NCI-H226 (cell line): ENCODE measurements at regions not wholly inside any gene's neighbourhood (a gene's known extent, or its start where the extent isn't known, plus 50 kb on each side); places are given as distances from the start of the nearest gene placed in this dataset.
"Not testable (repeated sequence)": the region's sequence is repeated elsewhere in the genome, so short reads cannot be mapped to it uniquely, and the experiment has no call there.

Experiments used
- DNase-seq: peaks from one replicate; pipeline ENCODE4 v3.0.0-alpha.2; 2015

GRCh38 chr1:61028136-61028535, 54.2 kb upstream of the NFIA start:
- no peak for DNase-seq

DNA sequence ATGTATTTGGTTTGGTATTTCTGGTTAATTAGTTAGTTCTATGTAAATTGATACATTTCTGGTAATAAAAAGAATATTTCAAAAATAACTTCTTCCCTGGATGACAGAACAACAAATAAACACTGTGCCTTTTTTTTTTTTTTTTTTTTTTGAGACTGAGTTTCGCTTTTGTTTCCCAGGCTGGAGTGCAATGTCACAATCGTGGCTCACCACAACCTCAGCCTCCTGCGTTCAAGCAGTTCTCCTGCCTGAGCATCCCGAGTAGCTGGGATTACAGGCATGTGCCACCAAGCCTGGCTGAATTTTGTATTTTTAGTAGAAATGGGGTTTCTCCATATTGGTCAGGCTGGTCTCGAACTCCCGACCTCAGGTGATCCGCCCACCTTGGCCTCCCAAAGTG, 64.3 kb upstream of the NFIA start:
- not testable (repeated sequence) for DNase-seq

- no peak for DNase-seq
Observed at GRCh38 chr1:61017651-61018050, 64.7 kb upstream of the NFIA start.

DNA sequence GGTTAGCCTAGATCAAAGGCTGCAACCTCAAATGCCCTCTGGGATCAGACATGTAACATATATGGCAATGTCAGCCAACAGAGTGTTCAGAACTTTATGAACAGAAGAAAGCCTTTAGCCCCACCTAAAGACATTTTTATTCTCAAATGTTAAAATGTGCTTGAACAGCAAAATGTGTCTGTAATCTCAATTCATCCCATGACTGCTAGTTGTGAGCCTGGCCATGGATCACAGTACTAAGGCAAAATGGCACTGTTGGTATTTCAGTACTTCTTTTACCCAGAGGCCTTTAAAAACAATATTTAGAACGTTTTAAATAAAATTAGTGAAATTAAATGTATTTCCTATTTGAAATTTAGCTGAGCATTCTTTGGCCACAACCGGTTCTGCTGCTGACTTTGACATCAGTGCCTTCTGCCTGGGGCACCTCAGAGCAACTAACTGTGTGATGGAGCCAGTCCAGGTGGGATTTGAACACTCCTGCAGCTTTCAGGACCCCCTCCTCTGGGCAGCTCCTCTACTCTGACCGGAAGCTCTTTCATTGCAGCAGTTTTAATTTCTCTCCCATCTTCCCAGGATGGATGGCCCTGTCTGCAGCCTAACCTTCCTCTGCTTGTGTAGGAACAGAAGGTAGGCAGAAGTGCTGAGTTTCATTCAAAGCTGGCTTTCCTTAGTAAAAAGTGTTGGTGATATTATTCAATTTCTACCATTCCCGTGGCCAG, 68.3 kb upstream of the NFIA start:
- DNase-seq = no peak

- DNase-seq = no peak
Observed at GRCh38 chr1:61013189-61013945, 69.0 kb upstream of the NFIA start.

- no peak for DNase-seq
Observed at GRCh38 chr1:61012341-61012761, 70.0 kb upstream of the NFIA start.

- DNase-seq = no peak
Observed at GRCh38 chr1:61011561-61012263, 70.6 kb upstream of the NFIA start.

GRCh38 chr1:61007534-61008364, 74.6 kb upstream of the NFIA start:
- no peak for DNase-seq

GRCh38 chr1:61005614-61006580, 76.5 kb upstream of the NFIA start:
- no peak for DNase-seq

DNA sequence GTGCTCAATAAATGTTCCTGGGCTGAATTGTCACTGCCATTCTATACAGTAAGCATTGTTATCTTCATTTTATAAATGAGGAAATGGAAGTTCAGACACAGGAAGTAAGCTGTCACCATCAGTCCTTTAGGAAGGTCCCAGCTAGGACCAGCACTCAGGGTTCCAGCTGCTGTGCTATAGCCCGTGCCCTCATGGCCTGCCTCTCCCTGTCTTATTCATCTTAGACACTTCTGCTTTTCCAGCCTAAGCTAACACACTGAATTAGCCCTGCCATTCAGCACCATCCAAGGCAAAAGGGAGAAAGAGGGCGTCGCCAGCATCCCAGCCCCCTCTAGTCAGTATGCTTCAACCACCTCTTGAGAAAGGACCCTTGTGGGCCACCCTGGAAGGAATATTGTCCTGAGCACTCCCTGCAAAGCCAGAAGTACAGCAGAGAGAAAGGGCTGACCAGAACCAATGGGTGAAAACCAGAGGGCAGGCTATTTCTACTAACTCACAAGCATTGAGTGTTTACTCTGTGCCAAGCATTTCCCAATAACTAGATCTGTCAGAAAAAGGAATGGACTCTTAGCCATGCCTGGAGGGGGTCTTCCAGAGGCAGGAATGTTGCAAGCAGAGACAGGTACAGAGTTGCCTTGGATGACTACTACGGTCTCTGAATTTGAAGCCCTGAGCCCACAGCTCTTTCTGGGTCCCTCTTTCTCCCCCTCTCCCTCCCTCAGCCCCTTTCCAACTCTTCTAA, 77.9 kb upstream of the NFIA start:
- DNase-seq = peak; percentile 8

GRCh38 chr1:61000327-61000726, 82.0 kb upstream of the NFIA start:
- no peak for DNase-seq

- no peak for DNase-seq
Observed at GRCh38 chr1:60998786-60999185, 83.6 kb upstream of the NFIA start.

GRCh38 chr1:60994828-60995492, 87.4 kb upstream of the NFIA start:
- no peak for DNase-seq

DNA sequence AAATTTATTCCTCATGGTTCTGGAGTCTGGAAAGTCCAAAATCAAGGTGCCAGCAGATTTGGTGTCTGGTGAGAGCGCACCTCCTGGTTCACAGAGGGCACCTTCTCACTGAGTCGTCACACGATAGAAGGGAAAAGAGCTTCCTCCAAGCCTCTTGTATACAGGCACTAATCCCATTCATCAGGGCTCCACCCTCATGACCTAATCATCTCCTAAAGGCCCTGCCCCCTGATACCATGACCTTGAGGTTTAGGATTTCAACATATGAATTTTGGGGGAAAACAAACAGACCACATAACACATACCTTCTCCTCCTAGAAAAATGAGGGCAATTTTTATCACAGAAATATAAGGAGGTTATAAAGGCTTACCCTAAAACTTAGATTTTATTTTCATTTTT, 88.0 kb upstream of the NFIA start:
- DNase-seq = no peak

GRCh38 chr1:60992165-60992564, 90.2 kb upstream of the NFIA start:
- DNase-seq = no peak

DNA sequence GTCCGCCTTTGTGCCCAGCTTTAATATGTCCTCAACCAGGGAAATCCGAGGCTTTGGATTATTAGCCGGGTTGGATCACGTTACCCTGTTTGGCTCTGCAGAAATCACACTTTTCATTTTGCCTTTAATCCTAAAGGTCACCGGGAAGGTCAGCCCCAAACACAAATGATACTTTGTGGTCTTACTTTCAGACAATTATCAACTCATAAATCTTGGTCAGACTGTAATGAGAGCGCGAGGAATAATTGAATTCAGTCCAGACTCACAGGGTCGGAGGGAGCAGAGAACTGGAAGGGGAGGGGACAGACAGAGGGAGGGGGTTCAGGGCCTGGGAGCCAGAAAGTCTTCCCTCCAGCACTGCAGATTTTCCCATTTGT, 91.7 kb upstream of the NFIA start:
- no peak for DNase-seq

DNA sequence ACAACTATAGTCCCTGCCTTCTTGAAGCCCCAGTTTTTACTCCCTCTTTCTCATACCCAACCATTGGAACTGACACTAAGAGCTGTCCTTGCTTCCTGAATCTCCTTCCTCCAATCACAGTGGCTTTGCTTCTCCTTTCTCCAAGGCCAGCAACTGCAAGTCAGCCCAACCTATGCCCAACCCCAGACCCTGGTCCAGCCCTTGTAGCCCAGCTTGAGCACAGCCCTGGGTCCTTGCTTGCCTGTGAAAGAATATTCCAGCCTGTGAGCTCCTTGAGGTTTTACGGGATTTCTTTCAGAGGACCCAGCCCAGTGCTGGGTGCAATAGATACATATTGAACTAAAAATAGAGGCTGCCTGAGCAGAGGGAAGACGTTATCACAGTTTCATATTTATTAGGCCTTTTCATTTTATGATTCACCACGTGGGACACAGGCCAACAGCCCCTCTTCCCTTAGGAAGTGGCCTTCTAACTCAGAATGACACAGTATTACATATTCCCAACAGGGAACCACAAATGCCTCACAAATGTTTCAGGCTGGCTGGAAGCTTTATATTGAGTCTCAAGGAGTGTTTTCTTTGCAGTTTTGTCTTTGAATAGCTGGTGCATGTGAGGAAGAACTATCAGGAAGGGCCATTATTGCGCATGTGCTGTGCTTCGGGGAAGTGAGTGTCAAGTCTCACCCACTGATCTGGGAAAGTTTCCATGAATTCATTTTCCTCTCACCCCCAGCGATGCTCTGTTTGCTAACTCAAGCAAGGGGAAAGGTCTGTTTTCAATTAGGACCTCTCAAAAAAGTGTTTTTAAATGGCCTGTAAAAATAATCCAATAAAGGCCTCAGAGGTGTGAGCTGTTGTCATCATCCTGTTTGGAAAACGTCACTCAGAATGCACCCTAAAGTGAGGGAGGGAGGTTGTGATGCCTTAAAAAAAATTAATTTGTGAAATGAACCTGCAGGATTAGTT, 92.3 kb upstream of the NFIA start:
- DNase-seq = peak; percentile 46

DNA sequence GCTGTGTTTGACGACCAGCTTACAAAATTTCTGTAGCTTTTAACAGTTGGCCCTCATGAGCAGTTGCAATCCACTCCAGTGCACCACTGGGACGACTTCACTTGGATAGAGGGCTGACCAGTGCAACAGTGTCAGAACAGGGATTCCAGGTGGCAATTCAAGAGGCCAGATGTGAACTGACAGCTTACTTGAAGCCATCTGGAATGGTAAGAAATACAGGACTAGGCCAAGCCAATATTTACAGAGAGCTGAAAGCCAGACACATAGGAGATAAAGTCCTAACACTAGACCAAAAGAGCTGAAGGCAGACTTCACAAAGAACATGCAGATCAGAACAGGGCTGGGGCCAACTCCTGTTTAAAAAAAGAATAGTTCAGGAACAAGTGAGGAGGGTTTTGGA, 93.5 kb upstream of the NFIA start:
- DNase-seq = no peak

- no peak for DNase-seq
Observed at GRCh38 chr1:60987904-60988303, 94.5 kb upstream of the NFIA start.
